Upper lobe of left lung (tissue), 6 donors: ENCODE measurements at regions not wholly inside any gene's neighbourhood (a gene's known extent, or its start where the extent isn't known, plus 50 kb on each side); places are given as distances from the start of the nearest gene placed in this dataset.

Experiments used
- ATAC-seq, 2 donors: fragments of 200-7000 bp; cut with Tn5 transposase; one replicate each; pipeline ENCODE4 v1.9.1; 2022; ENCODE audit warnings: mild to moderate bottlenecking in 2 of 2, moderate library complexity in 2 of 2; ENCODE audit not compliant: low FRiP score in 2 of 2
- DNase-seq, 2 donors: peaks; one replicate each; pipeline ENCODE4 v3.0.0-alpha.2; 2019 to 2020
- H3K27ac ChIP-seq, 4 donors: fragments of 200-600 bp; sonication (generic); one replicate each; pipeline ENCODE4 v1.5.1; 2016 to 2019
- H3K27me3 ChIP-seq, 4 donors: fragments of 200-600 bp; sonication (generic); one replicate each; pipeline ENCODE4 v1.5.1; 2017 to 2019
- H3K36me3 ChIP-seq, 4 donors: fragments of 200-600 bp; sonication (generic); one replicate each; pipeline ENCODE4 v1.5.1; 2016 to 2019
- H3K4me1 ChIP-seq, 4 donors: fragments of 200-600 bp; sonication (generic); one replicate each; pipeline ENCODE4 v1.5.1; 2018 to 2019
- H3K4me3 ChIP-seq, 4 donors: fragments of 200-600 bp; sonication (generic); one replicate each; pipeline ENCODE4 v1.5.1; 2017 to 2019; ENCODE audit warnings: mild to moderate bottlenecking in 2 of 4, moderate library complexity in 1 of 4
- H3K9me3 ChIP-seq, 4 donors: fragments of 200-600 bp; sonication (generic); one replicate each; pipeline ENCODE4 v1.5.1; 2018 to 2019
- CTCF ChIP-seq, 6 experiments: fragments of 450-650 bp in 4 of 6; fragments of 200-600 bp in 2 of 6; sonication (generic) in 2 of 6; IDR thresholded peaks; one replicate each; pipeline ENCODE4 v1.5.1; 2016 to 2019; ENCODE audit warnings: antibody characterized with exemption in 6 of 6
- EP300 ChIP-seq, 4 donors: sonication (generic); formaldehyde crosslinking; IDR thresholded peaks; one replicate each; pipeline ENCODE4 v1.5.1; 2017; ENCODE audit warnings: antibody characterized with exemption in 4 of 4, control low read depth in 2 of 4
- POLR2A ChIP-seq, 4 donors: fragments of 450-650 bp; IDR thresholded peaks; one replicate each; pipeline ENCODE4 v1.5.1; 2016 to 2017; ENCODE audit warnings: antibody characterized with exemption in 4 of 4, mild to moderate bottlenecking in 2 of 4
- POLR2AphosphoS5 ChIP-seq, 2 donors: sonication (generic); formaldehyde crosslinking; IDR thresholded peaks; one replicate each; pipeline ENCODE4 v1.5.1; 2017; ENCODE audit warnings: antibody characterized with exemption in 2 of 2
- whole genome bisulfite sequencing, 2 donors: methylation state at CpG; one replicate each; pipeline ENCODE4 v1.1.5; 2017 to 2018; 5-methylcytosine and 5-hydroxymethylcytosine counted together
- donor health status: DM: no; HTN: no; CAD: no; lungs with moderate emphysema.
- donor health status: DM: no; HTN: yes; CAD: no; lungs with severe emphysema.

- no peaks in the 10 kb centered on the region for H3K4me1 ChIP-seq
- H3K36me3 ChIP-seq = no peaks in the 10 kb centered on the region
- no peaks in the 10 kb centered on the region for H3K27me3 ChIP-seq
- no peak overlapping the region for H3K4me3 ChIP-seq
- no peak overlapping the region for H3K27ac ChIP-seq
- no peaks in the 10 kb centered on the region for H3K9me3 ChIP-seq
- TF ChIP-seq EP300 (IDR thresholded peaks at IDR 0.05) (no peak), POLR2A (IDR thresholded peaks at IDR 0.05) (no peak), POLR2AphosphoS5 (IDR thresholded peaks at IDR 0.05) (no peak), CTCF (IDR thresholded peaks at IDR 0.05) (no peak)
- no peak for DNase-seq
- 62 to 68% methylated on average over 4 of the region's 4 CpGs for WGBS, 2 donors
- ATAC-seq = no peak
Measured at GRCh38 chr18:51405683-51406477, 208.4 kb upstream of the MEX3C start.

- DNase-seq (no peak), ATAC-seq (no peak)
- H3K4me3 ChIP-seq = no peak overlapping the region
- TF ChIP-seq POLR2A (IDR thresholded peaks at IDR 0.05) (no peak), CTCF (IDR thresholded peaks at IDR 0.05) (no peak), EP300 (IDR thresholded peaks at IDR 0.05) (no peak), POLR2AphosphoS5 (IDR thresholded peaks at IDR 0.05) (no peak)
- H3K36me3 ChIP-seq = no peaks in the 10 kb centered on the region
- no peak overlapping the region for H3K27ac ChIP-seq
- WGBS, 2 donors = 76 to 86% methylated on average over 8 of the region's 8 CpGs
- H3K27me3 ChIP-seq = no peaks in the 10 kb centered on the region
- no peaks in the 10 kb centered on the region for H3K9me3 ChIP-seq
- no peaks in the 10 kb centered on the region for H3K4me1 ChIP-seq
Measured at GRCh38 chr18:51417643-51418483, 220.4 kb upstream of the MEX3C start.

- DNase-seq (no peak), ATAC-seq (no peak)
- no peaks in the 10 kb centered on the region for H3K4me1 ChIP-seq
- no peak overlapping the region for H3K4me3 ChIP-seq
- H3K9me3 ChIP-seq = no peaks in the 10 kb centered on the region
- TF ChIP-seq EP300 (IDR thresholded peaks at IDR 0.05) (no peak), POLR2AphosphoS5 (IDR thresholded peaks at IDR 0.05) (no peak)
- H3K27me3 ChIP-seq = no peaks in the 10 kb centered on the region
- H3K27ac ChIP-seq = no peak overlapping the region
- no peaks in the 10 kb centered on the region for H3K36me3 ChIP-seq
- 72 to 78% methylated on average over 6 of the region's 6 CpGs for WGBS, 2 donors
Measured at GRCh38 chr18:51425475-51425874, 228.0 kb upstream of the MEX3C start.

- 39 to 61% methylated on average over 3 of the region's 3 CpGs for WGBS, 2 donors
- peak in 1 of 2 donors; percentile 88 for ATAC-seq
Measured at GRCh38 chr18:51425889-51426288, 228.4 kb upstream of the MEX3C start.

More at GRCh38 chr18:51425889-51426288, 228.4 kb upstream of the MEX3C start:
- DNase-seq = no peak
- Histone ChIP-seq H3K27ac (no peak overlapping the region), H3K9me3 (no peaks in the 10 kb centered on the region), H3K4me3 (no peak overlapping the region), H3K4me1 (no peaks in the 10 kb centered on the region), H3K27me3 (no peaks in the 10 kb centered on the region), H3K36me3 (no peaks in the 10 kb centered on the region)
- TF ChIP-seq POLR2AphosphoS5 (IDR thresholded peaks at IDR 0.05) = no peak
- TF ChIP-seq CTCF (IDR thresholded peaks at IDR 0.05) = no peak
- TF ChIP-seq EP300 (IDR thresholded peaks at IDR 0.05) = no peak
- no peak for TF ChIP-seq POLR2A (IDR thresholded peaks at IDR 0.05)
